Activated CD4-positive, CD25-positive, alpha-beta regulatory T cell treated with anti-CD3 and anti-CD28 coated beads, Interleukin-2, amount 50 U/mL, for 72 hours (primary cell): ENCODE measurements at regions not wholly inside any gene's neighbourhood (a gene's known extent, or its start where the extent isn't known, plus 50 kb on each side); places are given as distances from the start of the nearest gene placed in this dataset.

Experiments
- DNase-seq: peaks from one replicate; pipeline ENCODE4 v3.0.0; 2021

- no peak for DNase-seq
Observed at GRCh38 chr18:78589916-78590437, 389.6 kb upstream of the SALL3 start.

GRCh38 chr18:78595453-78595852, 384.2 kb upstream of the SALL3 start:
- DNase-seq, result no peak

- DNase-seq, result no peak
Observed at GRCh38 chr18:78595924-78596573, 383.6 kb upstream of the SALL3 start.

GRCh38 chr18:78596794-78597345, 382.7 kb upstream of the SALL3 start:
- no peak for DNase-seq

GRCh38 chr18:78601349-78601748, 378.3 kb upstream of the SALL3 start:
- DNase-seq, result no peak

GRCh38 chr18:78601923-78602322, 377.7 kb upstream of the SALL3 start:
- no peak for DNase-seq

GRCh38 chr18:78602430-78602829, 377.2 kb upstream of the SALL3 start:
- DNase-seq, result no peak

GRCh38 chr18:78603102-78603983, 376.3 kb upstream of the SALL3 start:
- no peak for DNase-seq

GRCh38 chr18:78605255-78605654, 374.4 kb upstream of the SALL3 start:
- DNase-seq, result no peak

- no peak for DNase-seq
Observed at GRCh38 chr18:78607221-78607620, 372.4 kb upstream of the SALL3 start.

GRCh38 chr18:78607784-78608183, 371.8 kb upstream of the SALL3 start:
- no peak for DNase-seq

- DNase-seq, result no peak
Observed at GRCh38 chr18:78610179-78610578, 369.4 kb upstream of the SALL3 start.

GRCh38 chr18:78611201-78611800, 368.3 kb upstream of the SALL3 start:
- DNase-seq, result no peak

- DNase-seq, result no peak
Observed at GRCh38 chr18:78611869-78612268, 367.7 kb upstream of the SALL3 start.

GRCh38 chr18:78612318-78612717, 367.3 kb upstream of the SALL3 start:
- no peak for DNase-seq

GRCh38 chr18:78612801-78613200, 366.8 kb upstream of the SALL3 start:
- no peak for DNase-seq

GRCh38 chr18:78618726-78619125, 360.9 kb upstream of the SALL3 start:
- no peak for DNase-seq

- no peak for DNase-seq
Observed at GRCh38 chr18:78619854-78620253, 359.8 kb upstream of the SALL3 start.

GRCh38 chr18:78620326-78620725, 359.3 kb upstream of the SALL3 start:
- DNase-seq, result no peak

- no peak for DNase-seq
Observed at GRCh38 chr18:78621141-78621755, 358.4 kb upstream of the SALL3 start.

GRCh38 chr18:78622251-78622906, 357.2 kb upstream of the SALL3 start:
- no peak for DNase-seq

- DNase-seq, result no peak
Observed at GRCh38 chr18:78622907-78623541, 356.6 kb upstream of the SALL3 start.
